A673 (cell line): ENCODE measurements at regions not wholly inside any gene's neighbourhood (a gene's known extent, or its start where the extent isn't known, plus 50 kb on each side); places are given as distances from the start of the nearest gene placed in this dataset.

Source experiments
- EZH2 ChIP-seq: fragments of 200-600 bp; sonication (generic); IDR thresholded peaks from 2 replicates; pipeline ENCODE4 v1.6.1; 2017; ENCODE audit warnings: borderline replicate concordance, low read depth, mild to moderate bottlenecking, mixed read lengths, antibody characterized with exemption, low read length; ENCODE audit not compliant: poor library complexity, severe bottlenecking
- TF ChIP-seq, protein P1 (sequence below): fragments of 300-800, 200-600 bp; sonication (generic); conservative IDR thresholded peaks from 2 replicates; pipeline ENCODE4 v1.5.1; 2017; ENCODE audit warnings: low read depth, mild to moderate bottlenecking, antibody characterized with exemption, low read length, moderate library complexity, mixed read lengths

DNA sequence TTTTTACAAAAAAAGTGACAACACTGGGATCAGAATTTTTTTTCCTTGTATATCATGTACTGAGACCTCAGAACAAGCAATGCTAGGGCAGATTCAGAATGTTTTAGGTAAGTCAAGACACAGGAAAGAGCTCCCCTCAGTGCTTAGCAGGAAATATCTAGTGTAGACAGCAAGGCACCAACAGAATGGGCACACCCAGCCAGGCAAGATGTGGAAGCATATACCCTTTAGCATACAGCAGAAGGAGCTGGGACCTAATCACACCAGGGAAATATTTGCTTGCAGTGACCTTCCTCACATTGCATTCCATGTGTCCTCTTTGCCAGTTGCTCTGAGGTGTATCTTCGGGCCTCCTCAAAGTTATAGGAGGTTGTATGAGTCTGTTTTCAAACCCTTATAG lies 497.6 kb upstream of the LRRN3 start:
- TF ChIP-seq, protein P1, sequence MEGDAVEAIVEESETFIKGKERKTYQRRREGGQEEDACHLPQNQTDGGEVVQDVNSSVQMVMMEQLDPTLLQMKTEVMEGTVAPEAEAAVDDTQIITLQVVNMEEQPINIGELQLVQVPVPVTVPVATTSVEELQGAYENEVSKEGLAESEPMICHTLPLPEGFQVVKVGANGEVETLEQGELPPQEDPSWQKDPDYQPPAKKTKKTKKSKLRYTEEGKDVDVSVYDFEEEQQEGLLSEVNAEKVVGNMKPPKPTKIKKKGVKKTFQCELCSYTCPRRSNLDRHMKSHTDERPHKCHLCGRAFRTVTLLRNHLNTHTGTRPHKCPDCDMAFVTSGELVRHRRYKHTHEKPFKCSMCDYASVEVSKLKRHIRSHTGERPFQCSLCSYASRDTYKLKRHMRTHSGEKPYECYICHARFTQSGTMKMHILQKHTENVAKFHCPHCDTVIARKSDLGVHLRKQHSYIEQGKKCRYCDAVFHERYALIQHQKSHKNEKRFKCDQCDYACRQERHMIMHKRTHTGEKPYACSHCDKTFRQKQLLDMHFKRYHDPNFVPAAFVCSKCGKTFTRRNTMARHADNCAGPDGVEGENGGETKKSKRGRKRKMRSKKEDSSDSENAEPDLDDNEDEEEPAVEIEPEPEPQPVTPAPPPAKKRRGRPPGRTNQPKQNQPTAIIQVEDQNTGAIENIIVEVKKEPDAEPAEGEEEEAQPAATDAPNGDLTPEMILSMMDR: no peak
- no peak for TF ChIP-seq EZH2
